Muscle of arm (tissue), 1 donor: ENCODE measurements at regions not wholly inside any gene's neighbourhood (a gene's known extent, or its start where the extent isn't known, plus 50 kb on each side); places are given as distances from the start of the nearest gene placed in this dataset.
"Not testable (repeated sequence)": the region's sequence is repeated elsewhere in the genome, so short reads cannot be mapped to it uniquely, and the experiment has no call there.

Source experiments
- DNase-seq: peaks from one replicate; pipeline ENCODE4 v3.0.0-alpha.2; 2013

GRCh38 chr7:42685911-42686310 is 226.0 kb downstream of the C7orf25 start:
- no peak for DNase-seq

GRCh38 chr7:42677751-42678699 is 233.8 kb downstream of the C7orf25 start:
- no peak for DNase-seq

- no peak for DNase-seq
Measured at GRCh38 chr7:42674541-42674940, 237.3 kb downstream of the C7orf25 start.

GRCh38 chr7:42673951-42674350 is 237.9 kb downstream of the C7orf25 start:
- no peak for DNase-seq

- no peak for DNase-seq
Measured at GRCh38 chr7:42672339-42672999, 239.4 kb downstream of the C7orf25 start.

GRCh38 chr7:42671627-42672026 is 240.2 kb downstream of the C7orf25 start:
- no peak for DNase-seq

GRCh38 chr7:42666994-42667393 is 244.9 kb downstream of the C7orf25 start:
- no peak for DNase-seq

- no peak for DNase-seq
Measured at GRCh38 chr7:42662862-42663261, 249.0 kb downstream of the C7orf25 start.

GRCh38 chr7:42661312-42661711 is 250.6 kb downstream of the C7orf25 start:
- DNase-seq: no peak

GRCh38 chr7:42650701-42651100 is 261.2 kb downstream of the C7orf25 start:
- no peak for DNase-seq

GRCh38 chr7:42650171-42650570 is 261.7 kb downstream of the C7orf25 start:
- no peak for DNase-seq

- no peak for DNase-seq
Measured at GRCh38 chr7:42645906-42646305, 266.0 kb downstream of the C7orf25 start.

- DNase-seq: no peak
Measured at GRCh38 chr7:42642699-42643098, 269.2 kb downstream of the C7orf25 start.

GRCh38 chr7:42639930-42640329 is 271.9 kb downstream of the C7orf25 start:
- no peak for DNase-seq

- DNase-seq: not testable (repeated sequence)
Measured at GRCh38 chr7:42636380-42636779, 275.5 kb downstream of the C7orf25 start.

GRCh38 chr7:42628054-42628453 is 283.8 kb downstream of the C7orf25 start:
- DNase-seq: peak; percentile 30

GRCh38 chr7:42627626-42628025 is 284.2 kb downstream of the C7orf25 start:
- no peak for DNase-seq

- peak; percentile 12 for DNase-seq
Measured at GRCh38 chr7:42627101-42627500, 284.8 kb downstream of the C7orf25 start.

- no peak for DNase-seq
Measured at GRCh38 chr7:42625421-42625820, 286.4 kb downstream of the C7orf25 start.

GRCh38 chr7:42624471-42624870 is 287.4 kb downstream of the C7orf25 start:
- no peak for DNase-seq

GRCh38 chr7:42621543-42622219 is 290.2 kb downstream of the C7orf25 start:
- DNase-seq: no peak

GRCh38 chr7:42618651-42619360 is 293.1 kb downstream of the C7orf25 start:
- DNase-seq: no peak
